GM23338 (cell line): ENCODE measurements at regions not wholly inside any gene's neighbourhood (a gene's known extent, or its start where the extent isn't known, plus 50 kb on each side); places are given as distances from the start of the nearest gene placed in this dataset.

ENCODE experiments used
- CREB1 ChIP-seq: fragments of 250-450 bp; sonication (Bioruptor Pico); IDR thresholded peaks from 2 replicates; pipeline ENCODE4 v1.5.0; 2020; ENCODE audit warnings: low read depth, mild to moderate bottlenecking, moderate library complexity
- EZH2 ChIP-seq: fragments of 200-600 bp; sonication (generic); IDR thresholded peaks from one replicate; pipeline ENCODE4 v1.8.0; 2017; ENCODE audit warnings: antibody characterized with exemption, mild to moderate bottlenecking, low read depth; ENCODE audit not compliant: unreplicated experiment
- EZH2phosphoT487 ChIP-seq: fragments of 200-600 bp; sonication (generic); IDR thresholded peaks from one replicate; pipeline ENCODE4 v1.8.1; 2018; ENCODE audit warnings: antibody characterized with exemption; ENCODE audit not compliant: unreplicated experiment
- JUNB ChIP-seq: IDR thresholded peaks from one replicate; pipeline ENCODE4 v1.6.1; 2016; ENCODE audit warnings: antibody characterized with exemption; ENCODE audit not compliant: unreplicated experiment
- NANOG ChIP-seq: IDR thresholded peaks from 2 replicates; pipeline ENCODE4 v1.6.1; 2016; ENCODE audit warnings: antibody characterized with exemption, borderline replicate concordance
- POLR2AphosphoS5 ChIP-seq: IDR thresholded peaks from 2 replicates; pipeline ENCODE4 v1.6.1; 2016; ENCODE audit warnings: antibody characterized with exemption, low read depth
- REST ChIP-seq: IDR thresholded peaks from one replicate; pipeline ENCODE4 v1.6.1; 2018; ENCODE audit warnings: antibody characterized with exemption; ENCODE audit not compliant: unreplicated experiment
- STAT1 ChIP-seq: IDR thresholded peaks from one replicate; pipeline ENCODE4 v1.6.1; 2016; ENCODE audit warnings: antibody characterized with exemption; ENCODE audit not compliant: unreplicated experiment
- ZNF114 ChIP-seq: fragments of 250-450 bp; sonication (Bioruptor Pico); IDR thresholded peaks from 2 replicates; pipeline ENCODE4 v1.5.0; 2020; ENCODE audit warnings: mild to moderate bottlenecking, moderate library complexity
- ZNF331 ChIP-seq: fragments of 250-450 bp; sonication (Bioruptor Pico); IDR thresholded peaks from 2 replicates; pipeline ENCODE4 v1.5.0; 2020; ENCODE audit warnings: low read depth, mild to moderate bottlenecking, moderate library complexity
- ZNF462 ChIP-seq: fragments of 250-450 bp; sonication (Bioruptor Pico); IDR thresholded peaks from 2 replicates; pipeline ENCODE4 v1.5.0; 2020; ENCODE audit warnings: mild to moderate bottlenecking, moderate library complexity
- TF ChIP-seq, protein P1 (sequence below), 2 experiments: fragments of 200-600 bp in 1 of 2; sonication (generic) in 1 of 2; conservative IDR thresholded peaks; 2 replicates each; pipeline versions ENCODE4 v1.5.1 to v1.6.1; 2016 to 2017; ENCODE audit warnings: antibody characterized with exemption in 2 of 2, low read depth in 2 of 2, mild to moderate bottlenecking in 2 of 2, moderate library complexity in 1 of 2
- TF ChIP-seq, protein P2 (sequence below): IDR thresholded peaks from 2 replicates; pipeline ENCODE4 v1.6.1; 2016; ENCODE audit warnings: antibody characterized with exemption

DNA sequence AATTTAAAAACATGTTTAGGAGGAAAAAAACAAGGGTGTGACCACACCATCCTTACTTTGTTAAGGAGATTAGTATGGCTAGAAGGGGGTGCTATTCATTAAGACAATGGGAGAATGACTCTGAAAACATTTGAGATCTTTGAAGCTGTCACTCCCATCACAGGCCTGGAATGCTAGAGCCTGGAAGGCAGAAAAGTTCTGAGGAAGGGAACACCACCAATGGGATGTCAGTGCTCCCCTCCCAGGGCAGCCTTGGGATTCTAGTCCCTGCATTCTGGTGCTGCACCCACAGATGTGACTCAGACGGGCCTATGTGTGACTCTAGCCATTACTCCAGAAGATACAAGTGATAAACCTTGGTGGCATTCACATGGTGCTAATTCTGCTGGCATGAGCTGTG, 162.2 kb upstream of the ANXA10 start:
- TF ChIP-seq POLR2AphosphoS5: no peak
- TF ChIP-seq, protein P1, sequence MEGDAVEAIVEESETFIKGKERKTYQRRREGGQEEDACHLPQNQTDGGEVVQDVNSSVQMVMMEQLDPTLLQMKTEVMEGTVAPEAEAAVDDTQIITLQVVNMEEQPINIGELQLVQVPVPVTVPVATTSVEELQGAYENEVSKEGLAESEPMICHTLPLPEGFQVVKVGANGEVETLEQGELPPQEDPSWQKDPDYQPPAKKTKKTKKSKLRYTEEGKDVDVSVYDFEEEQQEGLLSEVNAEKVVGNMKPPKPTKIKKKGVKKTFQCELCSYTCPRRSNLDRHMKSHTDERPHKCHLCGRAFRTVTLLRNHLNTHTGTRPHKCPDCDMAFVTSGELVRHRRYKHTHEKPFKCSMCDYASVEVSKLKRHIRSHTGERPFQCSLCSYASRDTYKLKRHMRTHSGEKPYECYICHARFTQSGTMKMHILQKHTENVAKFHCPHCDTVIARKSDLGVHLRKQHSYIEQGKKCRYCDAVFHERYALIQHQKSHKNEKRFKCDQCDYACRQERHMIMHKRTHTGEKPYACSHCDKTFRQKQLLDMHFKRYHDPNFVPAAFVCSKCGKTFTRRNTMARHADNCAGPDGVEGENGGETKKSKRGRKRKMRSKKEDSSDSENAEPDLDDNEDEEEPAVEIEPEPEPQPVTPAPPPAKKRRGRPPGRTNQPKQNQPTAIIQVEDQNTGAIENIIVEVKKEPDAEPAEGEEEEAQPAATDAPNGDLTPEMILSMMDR (conservative IDR thresholded peaks at IDR 0.05; ENCODE audit: low read depth in 2 of 2): no peak
- TF ChIP-seq EZH2phosphoT487: no peak
- no peak for TF ChIP-seq EZH2
- no peak for TF ChIP-seq REST
- TF ChIP-seq ZNF331: no peak
- TF ChIP-seq JUNB: no peak
- no peak for TF ChIP-seq NANOG
- TF ChIP-seq, protein P2, sequence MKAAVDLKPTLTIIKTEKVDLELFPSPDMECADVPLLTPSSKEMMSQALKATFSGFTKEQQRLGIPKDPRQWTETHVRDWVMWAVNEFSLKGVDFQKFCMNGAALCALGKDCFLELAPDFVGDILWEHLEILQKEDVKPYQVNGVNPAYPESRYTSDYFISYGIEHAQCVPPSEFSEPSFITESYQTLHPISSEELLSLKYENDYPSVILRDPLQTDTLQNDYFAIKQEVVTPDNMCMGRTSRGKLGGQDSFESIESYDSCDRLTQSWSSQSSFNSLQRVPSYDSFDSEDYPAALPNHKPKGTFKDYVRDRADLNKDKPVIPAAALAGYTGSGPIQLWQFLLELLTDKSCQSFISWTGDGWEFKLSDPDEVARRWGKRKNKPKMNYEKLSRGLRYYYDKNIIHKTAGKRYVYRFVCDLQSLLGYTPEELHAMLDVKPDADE: no peak
- no peak for TF ChIP-seq CREB1 (CRISPR knock-in tag)
- no peak for TF ChIP-seq ZNF114 (CRISPR knock-in tag)
- peak; percentile 61; the same call in 1 of the 2 replicates for TF ChIP-seq ZNF462 (CRISPR knock-in tag)
- no peak for TF ChIP-seq STAT1
